Nephron progenitor cell (in vitro differentiated cells): ENCODE measurements at regions not wholly inside any gene's neighbourhood (a gene's known extent, or its start where the extent isn't known, plus 50 kb on each side); places are given as distances from the start of the nearest gene placed in this dataset.

ENCODE experiments used
- DNase-seq: peaks from one replicate; pipeline ENCODE4 v3.0.0; 2021
- H3K27ac Mint-ChIP-seq: 2 replicates; pipeline ENCODE4 v1.8.0; 2021; ENCODE audit warnings: mild to moderate bottlenecking, moderate library complexity, mixed read lengths
- H3K27me3 Mint-ChIP-seq: 2 replicates; pipeline ENCODE4 v1.8.0; 2021; ENCODE audit warnings: mild to moderate bottlenecking, low read depth, mixed read lengths; ENCODE audit not compliant: poor library complexity
- H3K36me3 Mint-ChIP-seq: 2 replicates; pipeline ENCODE4 v1.8.0; 2021; ENCODE audit warnings: low read depth, mixed read lengths
- H3K4me1 Mint-ChIP-seq: 2 replicates; pipeline ENCODE4 v1.8.0; 2021; ENCODE audit warnings: mixed read lengths
- H3K4me3 Mint-ChIP-seq: 2 replicates; pipeline ENCODE4 v1.8.0; 2021; ENCODE audit warnings: mild to moderate bottlenecking, moderate library complexity, mixed read lengths
- H3K9me3 Mint-ChIP-seq: 2 replicates; pipeline ENCODE4 v1.8.0; 2021; ENCODE audit warnings: mild to moderate bottlenecking, moderate library complexity, mixed read lengths
- TF ChIP-seq, protein P1 (sequence below): fragments of 200-600 bp; sonication (generic); IDR thresholded peaks from 2 replicates; pipeline ENCODE4 v1.5.0; 2021; ENCODE audit warnings: antibody characterized with exemption

DNA sequence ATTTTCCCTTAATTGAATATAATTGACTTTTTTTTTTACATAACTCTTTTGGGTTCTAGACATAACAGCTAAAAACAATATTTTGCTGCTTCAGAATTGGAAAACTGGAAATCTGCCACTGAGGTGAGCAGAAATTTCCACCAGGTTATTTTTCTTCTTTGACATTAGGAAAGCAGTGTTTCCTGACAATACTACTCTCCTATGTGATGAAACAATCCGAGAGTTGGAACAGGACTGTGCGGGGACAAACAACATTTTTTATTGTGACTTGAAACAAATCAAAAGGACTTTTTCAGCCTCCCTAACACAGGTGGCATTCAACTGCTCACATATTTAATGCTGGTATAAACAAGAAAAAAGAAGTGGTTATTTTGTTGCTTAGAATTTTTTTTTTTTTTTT is 237.2 kb downstream of the RNF152 start:
- Mint-ChIP-seq H3K9me3 (peaks cover 12% of the 10 kb centered on the region), H3K27me3 (peaks cover 3% of the 10 kb centered on the region), H3K4me1 (no peaks in the 10 kb centered on the region), H3K4me3 (no peak overlapping the region), H3K36me3 (no peaks in the 10 kb centered on the region), H3K27ac (no peak overlapping the region)
- no peak for DNase-seq
- TF ChIP-seq, protein P1, sequence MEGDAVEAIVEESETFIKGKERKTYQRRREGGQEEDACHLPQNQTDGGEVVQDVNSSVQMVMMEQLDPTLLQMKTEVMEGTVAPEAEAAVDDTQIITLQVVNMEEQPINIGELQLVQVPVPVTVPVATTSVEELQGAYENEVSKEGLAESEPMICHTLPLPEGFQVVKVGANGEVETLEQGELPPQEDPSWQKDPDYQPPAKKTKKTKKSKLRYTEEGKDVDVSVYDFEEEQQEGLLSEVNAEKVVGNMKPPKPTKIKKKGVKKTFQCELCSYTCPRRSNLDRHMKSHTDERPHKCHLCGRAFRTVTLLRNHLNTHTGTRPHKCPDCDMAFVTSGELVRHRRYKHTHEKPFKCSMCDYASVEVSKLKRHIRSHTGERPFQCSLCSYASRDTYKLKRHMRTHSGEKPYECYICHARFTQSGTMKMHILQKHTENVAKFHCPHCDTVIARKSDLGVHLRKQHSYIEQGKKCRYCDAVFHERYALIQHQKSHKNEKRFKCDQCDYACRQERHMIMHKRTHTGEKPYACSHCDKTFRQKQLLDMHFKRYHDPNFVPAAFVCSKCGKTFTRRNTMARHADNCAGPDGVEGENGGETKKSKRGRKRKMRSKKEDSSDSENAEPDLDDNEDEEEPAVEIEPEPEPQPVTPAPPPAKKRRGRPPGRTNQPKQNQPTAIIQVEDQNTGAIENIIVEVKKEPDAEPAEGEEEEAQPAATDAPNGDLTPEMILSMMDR, result no peak

DNA sequence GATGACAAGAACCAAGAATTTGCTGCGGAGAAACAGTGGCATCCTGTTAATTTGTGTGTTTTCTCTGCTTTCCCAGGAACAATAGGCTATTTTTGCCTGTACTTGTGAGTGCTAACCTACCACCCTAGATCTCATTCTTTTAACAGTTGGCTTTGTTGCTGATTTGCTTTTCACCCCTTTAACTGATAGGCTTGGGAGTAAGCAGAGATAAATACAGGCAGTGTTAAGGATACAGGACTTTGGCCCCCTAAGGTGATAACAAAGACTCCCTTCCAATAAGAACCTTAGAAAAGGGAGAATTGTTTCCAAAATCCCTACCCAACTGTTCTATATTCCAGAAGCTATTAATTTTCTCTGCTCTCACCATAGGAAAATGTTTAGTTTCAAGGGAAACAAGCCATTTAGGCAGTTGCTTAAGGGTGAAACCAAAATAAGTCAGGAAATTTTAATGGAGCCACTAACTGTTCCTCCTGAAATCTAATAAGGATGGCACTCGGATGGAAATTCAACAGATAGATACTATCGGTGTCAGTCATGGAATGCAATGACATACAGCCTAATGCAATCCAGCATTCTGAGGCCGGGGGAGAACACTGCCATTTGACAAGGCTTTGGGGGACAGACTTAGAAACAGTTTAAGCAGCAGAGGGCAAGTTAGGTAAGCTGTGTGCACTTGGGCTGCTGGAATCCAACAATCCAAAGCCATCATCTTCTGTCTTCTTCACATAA is 238.8 kb downstream of the RNF152 start:
- TF ChIP-seq, protein P1, result no peak
- Mint-ChIP-seq H3K27me3 (peaks cover 3% of the 10 kb centered on the region), H3K4me1 (peaks cover 4% of the 10 kb centered on the region), H3K4me3 (no peak overlapping the region), H3K36me3 (no peaks in the 10 kb centered on the region), H3K27ac (no peak overlapping the region), H3K9me3 (peaks cover 9% of the 10 kb centered on the region)
- no peak for DNase-seq

DNA sequence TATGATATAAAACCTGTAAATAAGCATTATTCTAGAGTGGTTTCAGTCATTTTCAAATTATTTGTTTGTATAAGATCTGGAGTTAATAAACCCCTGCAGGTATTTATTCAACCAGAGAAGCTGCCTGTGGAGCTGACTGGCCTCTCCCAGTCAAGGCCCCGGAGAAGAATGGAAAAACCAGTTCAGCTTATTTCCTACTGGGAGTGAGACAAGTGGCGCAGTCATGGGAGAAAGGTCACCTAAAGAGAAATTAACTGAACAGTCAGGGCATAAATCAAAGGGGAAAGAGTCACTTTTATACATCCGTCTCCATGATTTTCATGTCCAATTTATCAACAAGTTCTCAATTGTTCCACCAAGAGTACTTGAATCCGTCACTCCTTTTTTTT is 240.9 kb downstream of the RNF152 start:
- TF ChIP-seq, protein P1, result no peak
- Mint-ChIP-seq H3K27ac (no peak overlapping the region), H3K27me3 (no peaks in the 10 kb centered on the region), H3K9me3 (peaks cover 5% of the 10 kb centered on the region), H3K4me3 (no peak overlapping the region), H3K4me1 (peaks cover 6% of the 10 kb centered on the region), H3K36me3 (no peaks in the 10 kb centered on the region)
- DNase-seq, result no peak

DNA sequence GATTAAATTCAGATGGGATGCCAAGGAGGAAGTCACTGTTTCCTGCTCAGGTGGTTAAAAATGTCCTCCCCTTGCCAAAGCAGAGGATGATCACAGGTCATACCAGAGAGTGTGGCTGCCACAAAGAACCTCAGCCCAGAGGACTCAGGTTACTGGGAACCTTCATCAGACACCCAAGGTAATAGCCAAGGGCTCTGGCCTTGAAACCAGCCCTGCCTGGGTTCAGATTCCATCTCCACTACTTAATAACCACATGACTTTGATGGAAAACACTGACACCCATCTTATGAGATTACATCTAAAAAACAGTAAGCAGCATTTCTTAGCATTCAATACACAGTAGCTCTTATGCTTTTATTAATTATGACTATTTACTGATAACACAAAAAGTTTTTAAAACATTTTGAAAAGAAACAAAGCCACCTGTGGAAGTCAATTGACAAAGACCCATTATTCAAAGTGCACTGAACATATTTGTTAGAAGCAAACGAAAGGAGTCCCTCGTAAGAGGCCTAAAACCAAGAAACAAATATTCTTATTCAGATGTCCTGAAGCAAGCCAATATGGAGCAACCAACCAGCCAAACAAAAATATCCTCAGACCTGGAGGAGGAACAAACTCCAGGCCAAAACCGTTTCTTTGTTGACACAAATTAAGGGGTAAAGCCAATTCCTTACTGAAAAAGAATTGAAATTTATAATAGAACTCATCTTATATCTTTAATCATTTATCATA is 241.5 kb downstream of the RNF152 start:
- no peak for DNase-seq
- H3K4me3 Mint-ChIP-seq, result no peak overlapping the region
- TF ChIP-seq, protein P1, result no peak
- no peak overlapping the region for H3K27ac Mint-ChIP-seq
- H3K9me3 Mint-ChIP-seq, result peaks cover 5% of the 10 kb centered on the region
- H3K4me1 Mint-ChIP-seq, result peaks cover 6% of the 10 kb centered on the region
- no peaks in the 10 kb centered on the region for H3K27me3 Mint-ChIP-seq
- H3K36me3 Mint-ChIP-seq, result no peaks in the 10 kb centered on the region

DNA sequence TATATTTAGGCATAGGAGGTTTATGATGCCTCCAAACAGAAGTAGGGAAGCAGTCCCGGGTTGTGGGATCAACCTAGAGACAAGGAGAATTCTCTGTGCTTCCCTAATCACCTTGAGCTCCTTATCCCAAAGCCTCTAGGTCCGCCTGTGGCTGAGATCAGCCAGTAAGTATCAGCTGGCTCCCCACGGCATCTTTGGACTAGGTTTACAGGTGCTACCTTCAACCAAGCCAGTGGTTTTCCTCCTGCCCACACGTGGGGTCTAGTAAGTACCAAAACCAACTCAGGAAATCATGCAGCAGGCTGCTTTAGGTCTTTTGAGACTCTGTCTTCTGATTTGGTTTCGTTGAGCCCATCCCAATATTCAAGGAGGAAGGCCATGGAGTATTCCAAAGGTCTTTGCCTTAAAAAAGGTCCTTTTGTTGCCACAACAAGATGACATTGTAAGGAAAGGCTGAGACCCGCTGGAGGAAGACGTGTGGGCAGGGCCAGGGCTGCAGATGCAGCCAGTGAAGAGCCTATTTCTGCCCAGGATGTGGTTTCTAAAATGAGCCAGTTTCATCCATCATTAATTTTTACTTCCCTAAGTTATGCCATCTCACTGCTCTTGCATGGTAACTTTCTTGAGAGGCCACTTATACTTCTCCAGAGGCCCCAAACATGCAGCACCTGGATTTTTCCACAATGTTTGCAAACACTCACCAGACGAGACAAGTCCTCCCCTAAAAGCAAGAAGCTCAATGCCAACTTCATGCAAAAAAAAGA is 248.7 kb downstream of the RNF152 start:
- H3K4me3 Mint-ChIP-seq, result no peak overlapping the region
- H3K36me3 Mint-ChIP-seq, result no peaks in the 10 kb centered on the region
- no peak for DNase-seq
- no peak overlapping the region for H3K27ac Mint-ChIP-seq
- TF ChIP-seq, protein P1, result no peak
- peaks cover 3% of the 10 kb centered on the region for H3K4me1 Mint-ChIP-seq
- H3K27me3 Mint-ChIP-seq, result peaks cover 12% of the 10 kb centered on the region
- peaks cover 1% of the 10 kb centered on the region for H3K9me3 Mint-ChIP-seq
